HEK293 (cell line): ENCODE measurements at regions not wholly inside any gene's neighbourhood (a gene's known extent, or its start where the extent isn't known, plus 50 kb on each side); places are given as distances from the start of the nearest gene placed in this dataset.
"Not testable (repeated sequence)": the region's sequence is repeated elsewhere in the genome, so short reads cannot be mapped to it uniquely, and the experiment has no call there.

Experiments used
- CTCF ChIA-PET: fragments of 350-600 bp; formaldehyde crosslinking; extraction: SDS; loops from one replicate; lab custom pipeline; 2021; ENCODE audit warnings: antibody characterized with exemption; lab: Yijun Ruan, JAX
- POLR2A ChIA-PET: fragments of 300-600 bp; formaldehyde crosslinking; extraction: SDS; loops from one replicate; lab custom pipeline; 2020; ENCODE audit warnings: antibody characterized with exemption, inconsistent platforms; lab: Yijun Ruan, JAX
- H3K27ac ChIP-seq: fragments of 200-500 bp; sonication (Bioruptor generic); 2 replicates; pipeline ENCODE4 v1.5.1; 2014; ENCODE audit warnings: low read depth, low read length, control low read depth, inconsistent platforms; ENCODE audit errors: extremely low read depth
- H3K36me3 ChIP-seq, 2 experiments: fragments of 200-500 bp in 1 of 2; sonication (Bioruptor generic) in 1 of 2; 1 replicate in 1 of 2; 2 replicates in 1 of 2; pipeline ENCODE4 v1.5.1; 2014 to 2017; ENCODE audit warnings: inconsistent platforms in 2 of 2, low read length in 2 of 2; ENCODE audit not compliant: control insufficient read depth in 2 of 2, insufficient read depth in 1 of 2
- H3K4me1 ChIP-seq: fragments of 200-500 bp; sonication (Bioruptor generic); 2 replicates; pipeline ENCODE4 v1.5.1; 2014; ENCODE audit warnings: mild to moderate bottlenecking, low read length, inconsistent platforms; ENCODE audit not compliant: control insufficient read depth, insufficient read depth
- H3K4me3 ChIP-seq: 2 replicates; pipeline ENCODE4 v1.5.1; 2011; ENCODE audit warnings: low read depth, mild to moderate bottlenecking, control low read depth, low read length, moderate library complexity
- H3K9me3 ChIP-seq: fragments of 200-500 bp; sonication (Bioruptor generic); 2 replicates; pipeline ENCODE4 v1.5.1; 2014; ENCODE audit warnings: low read depth, low read length, inconsistent platforms; ENCODE audit not compliant: control insufficient read depth, insufficient read depth
- BCL6B ChIP-seq: fragments of 450-650 bp; formaldehyde crosslinking; IDR thresholded peaks from 2 replicates; pipeline ENCODE4 v1.5.1; 2017; ENCODE audit warnings: missing biosample characterization, missing genetic modification characterization
- GLIS1 ChIP-seq: fragments of 450-650 bp; formaldehyde crosslinking; IDR thresholded peaks from 2 replicates; pipeline ENCODE4 v1.5.1; 2016; ENCODE audit warnings: missing biosample characterization, missing genetic modification characterization
- SP2 ChIP-seq: fragments of 450-650 bp; formaldehyde crosslinking; IDR thresholded peaks from 2 replicates; pipeline ENCODE4 v1.5.1; 2016; ENCODE audit warnings: missing biosample characterization, missing genetic modification characterization
- TCF7L2 ChIP-seq: IDR thresholded peaks from 2 replicates; pipeline ENCODE4 v1.6.1; 2011; ENCODE audit warnings: low read depth, mild to moderate bottlenecking, inconsistent platforms, low read length, moderate library complexity, borderline replicate concordance
- ZBTB1 ChIP-seq: fragments of 450-650 bp; formaldehyde crosslinking; IDR thresholded peaks from 2 replicates; pipeline ENCODE4 v1.5.1; 2016; ENCODE audit warnings: missing biosample characterization, missing genetic modification characterization
- ZBTB17 ChIP-seq: fragments of 450-650 bp; formaldehyde crosslinking; IDR thresholded peaks from 2 replicates; pipeline ENCODE4 v1.5.1; 2016; ENCODE audit warnings: missing biosample characterization, missing genetic modification characterization
- ZNF10 ChIP-seq: fragments of 450-650 bp; formaldehyde crosslinking; IDR thresholded peaks from 2 replicates; pipeline ENCODE4 v1.5.1; 2017; ENCODE audit warnings: missing biosample characterization, missing genetic modification characterization
- ZNF112 ChIP-seq: fragments of 450-650 bp; formaldehyde crosslinking; IDR thresholded peaks from 2 replicates; pipeline ENCODE4 v1.5.0; 2017; ENCODE audit warnings: missing biosample characterization, missing genetic modification characterization
- ZNF140 ChIP-seq: fragments of 450-650 bp; formaldehyde crosslinking; IDR thresholded peaks from 2 replicates; pipeline ENCODE4 v1.5.1; 2016; ENCODE audit warnings: missing biosample characterization, missing genetic modification characterization
- ZNF16 ChIP-seq: fragments of 450-650 bp; formaldehyde crosslinking; IDR thresholded peaks from 2 replicates; pipeline ENCODE4 v1.5.1; 2016; ENCODE audit warnings: low read depth, missing biosample characterization, missing genetic modification characterization
- ZNF239 ChIP-seq: fragments of 450-650 bp; formaldehyde crosslinking; IDR thresholded peaks from 2 replicates; pipeline ENCODE4 v1.5.1; 2016; ENCODE audit warnings: missing biosample characterization, missing genetic modification characterization
- ZNF24 ChIP-seq: fragments of 450-650 bp; formaldehyde crosslinking; IDR thresholded peaks from 2 replicates; pipeline ENCODE4 v1.5.1; 2016; ENCODE audit warnings: missing biosample characterization, missing genetic modification characterization
- ZNF26 ChIP-seq: fragments of 450-650 bp; formaldehyde crosslinking; IDR thresholded peaks from 2 replicates; pipeline ENCODE4 v1.5.1; 2016; ENCODE audit warnings: missing biosample characterization, missing genetic modification characterization
- ZNF280C ChIP-seq: fragments of 450-650 bp; formaldehyde crosslinking; IDR thresholded peaks from 2 replicates; pipeline ENCODE4 v1.5.1; 2016; ENCODE audit warnings: missing biosample characterization, missing genetic modification characterization
- ZNF362 ChIP-seq: fragments of 450-650 bp; formaldehyde crosslinking; IDR thresholded peaks from 2 replicates; pipeline ENCODE4 v1.5.1; 2016; ENCODE audit warnings: missing biosample characterization, missing genetic modification characterization
- ZNF394 ChIP-seq: fragments of 450-650 bp; formaldehyde crosslinking; IDR thresholded peaks from 2 replicates; pipeline ENCODE4 v1.5.1; 2016; ENCODE audit warnings: missing biosample characterization, missing genetic modification characterization, mild to moderate bottlenecking, moderate library complexity, borderline replicate concordance
- ZNF433 ChIP-seq: fragments of 450-650 bp; formaldehyde crosslinking; IDR thresholded peaks from 2 replicates; pipeline ENCODE4 v1.5.1; 2016; ENCODE audit warnings: missing biosample characterization, missing genetic modification characterization, low read depth
- ZNF530 ChIP-seq: fragments of 450-650 bp; formaldehyde crosslinking; IDR thresholded peaks from 2 replicates; pipeline ENCODE4 v1.5.1; 2016; ENCODE audit warnings: low read depth, missing biosample characterization, missing genetic modification characterization
- ZNF654 ChIP-seq: fragments of 450-650 bp; formaldehyde crosslinking; IDR thresholded peaks from 2 replicates; pipeline ENCODE4 v1.5.1; 2016; ENCODE audit warnings: low read depth, missing biosample characterization, missing genetic modification characterization
- ZNF707 ChIP-seq: fragments of 450-650 bp; formaldehyde crosslinking; IDR thresholded peaks from 2 replicates; pipeline ENCODE4 v1.5.1; 2016; ENCODE audit warnings: missing biosample characterization, missing genetic modification characterization
- ZNF837 ChIP-seq: fragments of 450-650 bp; formaldehyde crosslinking; IDR thresholded peaks from 2 replicates; pipeline ENCODE4 v1.5.1; 2016; ENCODE audit warnings: missing biosample characterization, missing genetic modification characterization
- ZXDB ChIP-seq: fragments of 450-650 bp; formaldehyde crosslinking; IDR thresholded peaks from 2 replicates; pipeline ENCODE4 v1.5.1; 2016; ENCODE audit warnings: missing biosample characterization, missing genetic modification characterization

- POLR2A ChIA-PET, result no interaction called here
- CTCF ChIA-PET, result interaction anchor here (1.0 kb wide), 1 partner anchor 54 kb away, joined by 3 read pairs; no protein-coding TSS in a partner anchor
Observed at GRCh38 chr18:75723521-75724340, 296.2 kb upstream of the SMIM21 start.

GRCh38 chr18:75714766-75715165 lies 287.3 kb upstream of the SMIM21 start:
- Histone ChIP-seq H3K4me1 (no peaks in the 10 kb centered on the region), H3K36me3 (no peaks in the 10 kb centered on the region), H3K4me3 (no peak overlapping the region), H3K27ac (no peak overlapping the region), H3K9me3 (no peaks in the 10 kb centered on the region)
- TF ChIP-seq ZNF530 (no peak), ZNF362 (tag by site-specific recombination) (no peak), SP2 (no peak), ZNF280C (tag by site-specific recombination) (no peak), ZNF394 (no peak)
- TF ChIP-seq, all 188 proteins: peak for 0
- CTCF ChIA-PET, result no interaction called here
- POLR2A ChIA-PET, result no interaction called here

More at GRCh38 chr18:75723521-75724340, 296.2 kb upstream of the SMIM21 start:
- no peaks in the 10 kb centered on the region for H3K9me3 ChIP-seq
- TF ChIP-seq ZBTB17 (no peak), ZNF10 (tag by site-specific recombination) (no peak)
- no peak overlapping the region for H3K27ac ChIP-seq
- no peak overlapping the region for H3K4me3 ChIP-seq
- no peaks in the 10 kb centered on the region for H3K36me3 ChIP-seq
- H3K4me1 ChIP-seq, result no peaks in the 10 kb centered on the region

- POLR2A ChIA-PET, H3K27ac ChIP-seq, H3K4me3 ChIP-seq, H3K9me3 ChIP-seq, H3K36me3 ChIP-seq, H3K4me1 ChIP-seq, CTCF ChIA-PET: not testable (repeated sequence)
Observed at GRCh38 chr18:75712124-75712867, 284.8 kb upstream of the SMIM21 start.

GRCh38 chr18:75700561-75700960 lies 273.1 kb upstream of the SMIM21 start:
- CTCF ChIA-PET, result no interaction called here
- Histone ChIP-seq H3K4me3 (no peak overlapping the region), H3K36me3 (no peaks in the 10 kb centered on the region), H3K4me1 (no peaks in the 10 kb centered on the region), H3K27ac (no peak overlapping the region), H3K9me3 (no peaks in the 10 kb centered on the region)
- POLR2A ChIA-PET, result no interaction called here
- TF ChIP-seq ZNF24 (tag by site-specific recombination), result no peak
- TF ChIP-seq ZNF837 (tag by site-specific recombination), result no peak
- TF ChIP-seq BCL6B, result no peak
- no peak for TF ChIP-seq ZNF239 (tag by site-specific recombination)
- no peak for TF ChIP-seq GLIS1 (tag by site-specific recombination)
- no peak for TF ChIP-seq ZNF26
- no peak for TF ChIP-seq ZBTB1 (tag by site-specific recombination)
- TF ChIP-seq ZNF707 (tag by site-specific recombination), result no peak
- no peak for TF ChIP-seq ZNF112
- no peak for TF ChIP-seq ZXDB (tag by site-specific recombination)
- no peak for TF ChIP-seq ZNF16 (tag by site-specific recombination)
- no peak for TF ChIP-seq ZNF433 (tag by site-specific recombination)
- TF ChIP-seq ZNF654 (tag by site-specific recombination), result no peak
- TF ChIP-seq ZNF140 (tag by site-specific recombination), result no peak
- no peak for TF ChIP-seq TCF7L2
